ENCODE measurements at regions not wholly inside any gene's neighbourhood (a gene's known extent, or its start where the extent isn't known, plus 50 kb on each side); places are given as distances from the start of the nearest gene placed in this dataset.

- Histone ChIP-seq H3K79me2 (ENCODE audit: control insufficient read depth, insufficient read depth, low read length) (no peaks in the 10 kb centered on the region), H3K36me3 (ENCODE audit: control insufficient read depth in 2 of 2, extremely low read depth in 1 of 2, insufficient read depth in 2 of 2, low read length in 2 of 2) (no peaks in the 10 kb centered on the region), H3K9me1 (replicated peaks; ENCODE audit: control insufficient read depth, extremely low read depth, insufficient read depth, low read length) (no peaks in the 10 kb centered on the region), H4K20me1 (replicated peaks; ENCODE audit: control insufficient read depth, extremely low read depth, insufficient read depth, low read length) (no peaks in the 10 kb centered on the region), H3K4me1 (ENCODE audit: control insufficient read depth, extremely low read depth, insufficient read depth, low read length) (no peaks in the 10 kb centered on the region), H3K27me3 (ENCODE audit: control insufficient read depth in 2 of 2, insufficient read depth in 2 of 2, low read length in 2 of 2) (no peaks in the 10 kb centered on the region), H3K27ac (ENCODE audit: insufficient read depth, low read depth, low read length) (no peak overlapping the region), H3K9ac (replicated peaks; ENCODE audit: extremely low read depth, insufficient read depth, low read length) (no peak overlapping the region), H3K4me2 (ENCODE audit: insufficient read depth, low read length) (no peak overlapping the region), H2AFZ (ENCODE audit: low read depth, low read length) (no peak overlapping the region), H3K4me3 (replicated peaks in 1 of 3; ENCODE audit: insufficient read depth in 1 of 3, low read depth in 1 of 3, low read length in 3 of 3) (no peak overlapping the region), H3K9me3 (replicated peaks; ENCODE audit: control insufficient read depth, insufficient read depth, low read length) (no peaks in the 10 kb centered on the region)
- no peak for TF ChIP-seq POLR2AphosphoS5 (IDR thresholded peaks at IDR 0.05; ENCODE audit: insufficient read depth, low read depth, low read length)
- no peak for TF ChIP-seq MAX (IDR thresholded peaks at IDR 0.05; ENCODE audit: insufficient read depth, insufficient read length)
- no peak for TF ChIP-seq POLR2A (IDR thresholded peaks at IDR 0.05; ENCODE audit: low read depth, low read length)
- TF ChIP-seq FOS (IDR thresholded peaks at IDR 0.05; ENCODE audit: borderline replicate concordance, insufficient read depth, low read length): no peak
- TF ChIP-seq MYC (IDR thresholded peaks at IDR 0.05; ENCODE audit: low read depth, low read length): no peak
- FAIRE-seq (no peak), DNase-seq (ENCODE audit: low read depth, low spot score) (no peak)
- dilution Hi-C loops (cut with MboI; ENCODE audit: extremely low pct_ligation_motif_present, low sequenced_read_pairs): no loop called here
- CTCF ChIA-PET: interaction anchor here (1.5 kb wide), 1 partner anchor 13 kb away, joined by 3 read pairs; no protein-coding TSS in a partner anchor
- no TSS peak for BruUV-seq (replicated peaks)
- POLR2A ChIA-PET: no interaction called here
- intact Hi-C loops (cut with micrococcal nuclease): no loop called here
Measured at GRCh38 chr18:40855661-40856060, 1099.4 kb upstream of the PIK3C3 start.

GRCh38 chr18:40852406-40852805, 1102.6 kb upstream of the PIK3C3 start:
- dilution Hi-C loops (cut with MboI; ENCODE audit: extremely low pct_ligation_motif_present, low sequenced_read_pairs): no loop called here
- Histone ChIP-seq H3K9ac (replicated peaks; ENCODE audit: extremely low read depth, insufficient read depth, low read length) (no peak overlapping the region), H3K9me1 (replicated peaks; ENCODE audit: control insufficient read depth, extremely low read depth, insufficient read depth, low read length) (no peaks in the 10 kb centered on the region), H3K27ac (ENCODE audit: insufficient read depth, low read depth, low read length) (no peak overlapping the region), H3K27me3 (ENCODE audit: control insufficient read depth in 2 of 2, insufficient read depth in 2 of 2, low read length in 2 of 2) (no peaks in the 10 kb centered on the region), H4K20me1 (replicated peaks; ENCODE audit: control insufficient read depth, extremely low read depth, insufficient read depth, low read length) (no peaks in the 10 kb centered on the region), H3K36me3 (ENCODE audit: control insufficient read depth in 2 of 2, extremely low read depth in 1 of 2, insufficient read depth in 2 of 2, low read length in 2 of 2) (no peaks in the 10 kb centered on the region), H3K4me1 (ENCODE audit: control insufficient read depth, extremely low read depth, insufficient read depth, low read length) (no peaks in the 10 kb centered on the region), H3K79me2 (ENCODE audit: control insufficient read depth, insufficient read depth, low read length) (no peaks in the 10 kb centered on the region), H3K4me2 (ENCODE audit: insufficient read depth, low read length) (no peak overlapping the region), H3K4me3 (replicated peaks in 1 of 3; ENCODE audit: insufficient read depth in 1 of 3, low read depth in 1 of 3, low read length in 3 of 3) (no peak overlapping the region), H3K9me3 (replicated peaks; ENCODE audit: control insufficient read depth, insufficient read depth, low read length) (no peaks in the 10 kb centered on the region), H2AFZ (ENCODE audit: low read depth, low read length) (no peak overlapping the region)
- ChIA-PET CTCF (no interaction called here), POLR2A (no interaction called here)
- intact Hi-C loops (cut with micrococcal nuclease): no loop called here
- no peak for FAIRE-seq
- DNase-seq (ENCODE audit: low read depth, low spot score): no peak
- TF ChIP-seq FOS (IDR thresholded peaks at IDR 0.05; ENCODE audit: borderline replicate concordance, insufficient read depth, low read length) (no peak), POLR2AphosphoS5 (IDR thresholded peaks at IDR 0.05; ENCODE audit: insufficient read depth, low read depth, low read length) (no peak), GATA2 (IDR thresholded peaks at IDR 0.05; ENCODE audit: insufficient read depth, insufficient read length, low read depth, low read length) (no peak)
- no TSS peak for BruUV-seq (replicated peaks)

Measured in endothelial cell of umbilical vein (primary cell).